Osteoblast (primary cell): ENCODE measurements at regions not wholly inside any gene's neighbourhood (a gene's known extent, or its start where the extent isn't known, plus 50 kb on each side); places are given as distances from the start of the nearest gene placed in this dataset.

Experiments
- DNase-seq: peaks from one replicate; pipeline ENCODE4 v3.0.0; 2011; ENCODE audit warnings: low spot score, mixed read lengths; ENCODE audit not compliant: insufficient read length; ENCODE audit errors: missing footprints
- H2AFZ ChIP-seq: 2 replicates; pipeline ENCODE4 v1.6.0; 2011; ENCODE audit warnings: mild to moderate bottlenecking, low read length
- H3K27ac ChIP-seq: 2 replicates; pipeline ENCODE4 v1.5.1; 2011; ENCODE audit warnings: mild to moderate bottlenecking, low read depth, low read length, moderate library complexity
- H3K27me3 ChIP-seq: 2 replicates; pipeline ENCODE4 v1.6.0; 2012; ENCODE audit warnings: mild to moderate bottlenecking, control low read depth, inconsistent platforms, low read length, moderate library complexity; ENCODE audit not compliant: insufficient read depth
- H3K36me3 ChIP-seq: 2 replicates; pipeline ENCODE4 v1.5.1; 2011; ENCODE audit warnings: mild to moderate bottlenecking, low read length, control low read depth, moderate library complexity; ENCODE audit not compliant: insufficient read depth
- H3K4me1 ChIP-seq: 2 replicates; pipeline ENCODE4 v1.5.1; 2011; ENCODE audit warnings: mild to moderate bottlenecking, low read length, control low read depth, moderate library complexity; ENCODE audit not compliant: insufficient read depth
- H3K4me2 ChIP-seq: 2 replicates; pipeline ENCODE4 v1.6.0; 2011; ENCODE audit warnings: mild to moderate bottlenecking, low read length; ENCODE audit not compliant: insufficient read depth
- H3K4me3 ChIP-seq: fragments of 200-600 bp; sonication (generic); 3 replicates; pipeline ENCODE4 v1.5.1; 2012; ENCODE audit warnings: mild to moderate bottlenecking, low read length, inconsistent platforms; ENCODE audit not compliant: insufficient read depth
- H3K79me2 ChIP-seq: 2 replicates; pipeline ENCODE4 v1.6.0; 2012; ENCODE audit warnings: mild to moderate bottlenecking, low read length, control low read depth, inconsistent platforms; ENCODE audit not compliant: insufficient read depth
- H3K9me3 ChIP-seq: 2 replicates; pipeline ENCODE4 v1.5.1; 2011; ENCODE audit warnings: low read depth, low read length, control low read depth
- H4K20me1 ChIP-seq: 2 replicates; pipeline ENCODE4 v1.6.0; 2012; ENCODE audit warnings: mild to moderate bottlenecking, low read length, control low read depth; ENCODE audit not compliant: insufficient read depth
- TF ChIP-seq, protein P1 (sequence below): IDR thresholded peaks from 2 replicates; pipeline ENCODE4 v1.5.1; 2011; ENCODE audit warnings: mild to moderate bottlenecking, low read depth, low read length, moderate library complexity; ENCODE audit errors: extremely low read depth

DNA sequence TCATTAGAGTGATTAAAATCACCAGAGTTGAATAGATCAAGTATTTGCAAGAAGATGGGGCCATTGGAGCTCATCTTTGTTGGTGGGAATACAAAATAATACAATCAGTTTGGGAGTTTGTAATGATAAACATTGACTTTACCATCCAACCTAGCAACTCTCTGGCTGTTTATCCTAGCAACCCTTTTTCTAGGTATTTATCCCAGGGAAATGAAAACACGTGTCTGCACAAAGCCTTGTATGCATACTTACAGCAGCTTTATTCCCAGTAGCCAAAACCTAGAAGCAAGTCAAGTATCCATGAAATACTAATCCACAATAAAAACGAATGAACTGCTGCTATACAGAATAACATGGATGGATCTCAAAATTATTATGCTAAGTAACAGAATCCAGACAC, 152.7 kb upstream of the DAB2 start:
- Histone ChIP-seq H3K27me3 (peaks cover 18% of the 10 kb centered on the region), H3K79me2 (no peaks in the 10 kb centered on the region), H2AFZ (no peak overlapping the region), H3K9me3 (no peaks in the 10 kb centered on the region), H3K4me3 (no peak overlapping the region), H3K4me1 (peaks cover 10% of the 10 kb centered on the region), H3K27ac (no peak overlapping the region), H3K4me2 (no peak overlapping the region), H4K20me1 (no peaks in the 10 kb centered on the region), H3K36me3 (no peaks in the 10 kb centered on the region)
- no peak for DNase-seq
- TF ChIP-seq, protein P1, sequence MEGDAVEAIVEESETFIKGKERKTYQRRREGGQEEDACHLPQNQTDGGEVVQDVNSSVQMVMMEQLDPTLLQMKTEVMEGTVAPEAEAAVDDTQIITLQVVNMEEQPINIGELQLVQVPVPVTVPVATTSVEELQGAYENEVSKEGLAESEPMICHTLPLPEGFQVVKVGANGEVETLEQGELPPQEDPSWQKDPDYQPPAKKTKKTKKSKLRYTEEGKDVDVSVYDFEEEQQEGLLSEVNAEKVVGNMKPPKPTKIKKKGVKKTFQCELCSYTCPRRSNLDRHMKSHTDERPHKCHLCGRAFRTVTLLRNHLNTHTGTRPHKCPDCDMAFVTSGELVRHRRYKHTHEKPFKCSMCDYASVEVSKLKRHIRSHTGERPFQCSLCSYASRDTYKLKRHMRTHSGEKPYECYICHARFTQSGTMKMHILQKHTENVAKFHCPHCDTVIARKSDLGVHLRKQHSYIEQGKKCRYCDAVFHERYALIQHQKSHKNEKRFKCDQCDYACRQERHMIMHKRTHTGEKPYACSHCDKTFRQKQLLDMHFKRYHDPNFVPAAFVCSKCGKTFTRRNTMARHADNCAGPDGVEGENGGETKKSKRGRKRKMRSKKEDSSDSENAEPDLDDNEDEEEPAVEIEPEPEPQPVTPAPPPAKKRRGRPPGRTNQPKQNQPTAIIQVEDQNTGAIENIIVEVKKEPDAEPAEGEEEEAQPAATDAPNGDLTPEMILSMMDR: no peak

DNA sequence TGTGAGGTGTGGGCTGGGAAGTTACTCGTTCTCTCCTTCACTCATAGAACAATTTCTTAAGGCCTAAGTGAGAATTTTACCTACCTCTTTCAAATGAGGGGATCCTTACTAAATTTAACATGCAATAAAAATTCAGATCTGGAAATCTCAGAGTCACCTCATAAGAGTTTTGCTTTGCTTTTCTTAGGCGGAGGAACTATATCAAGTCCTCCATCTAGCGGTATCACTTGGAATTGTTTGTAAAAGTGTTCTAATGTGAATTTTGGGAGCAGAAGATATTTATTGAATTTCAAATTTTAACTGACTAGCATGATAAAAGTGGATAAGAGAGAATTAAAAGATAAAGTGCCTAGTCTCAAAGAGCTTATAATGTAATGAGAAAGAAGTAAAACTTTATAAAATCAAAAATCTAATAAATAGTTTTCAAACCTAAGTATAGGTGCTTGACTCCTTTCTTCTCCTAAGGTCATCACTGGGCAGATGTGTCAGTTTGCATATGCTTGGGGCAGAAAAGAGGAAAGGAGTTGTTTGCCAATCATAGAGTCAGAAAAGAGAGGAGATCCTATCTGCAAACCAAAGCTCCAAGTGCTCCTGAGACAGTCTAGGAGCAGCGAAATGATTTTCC, 145.7 kb upstream of the DAB2 start:
- no peak overlapping the region for H3K4me3 ChIP-seq
- no peaks in the 10 kb centered on the region for H4K20me1 ChIP-seq
- H3K27me3 ChIP-seq: peaks cover 28% of the 10 kb centered on the region
- no peaks in the 10 kb centered on the region for H3K79me2 ChIP-seq
- DNase-seq: peak; percentile 69
- H2AFZ ChIP-seq: no peak overlapping the region
- no peaks in the 10 kb centered on the region for H3K9me3 ChIP-seq
- TF ChIP-seq, protein P1: peak; percentile 66
- no peak overlapping the region for H3K27ac ChIP-seq
- H3K4me1 ChIP-seq: no peaks in the 10 kb centered on the region
- no peak overlapping the region for H3K4me2 ChIP-seq
- no peaks in the 10 kb centered on the region for H3K36me3 ChIP-seq

DNA sequence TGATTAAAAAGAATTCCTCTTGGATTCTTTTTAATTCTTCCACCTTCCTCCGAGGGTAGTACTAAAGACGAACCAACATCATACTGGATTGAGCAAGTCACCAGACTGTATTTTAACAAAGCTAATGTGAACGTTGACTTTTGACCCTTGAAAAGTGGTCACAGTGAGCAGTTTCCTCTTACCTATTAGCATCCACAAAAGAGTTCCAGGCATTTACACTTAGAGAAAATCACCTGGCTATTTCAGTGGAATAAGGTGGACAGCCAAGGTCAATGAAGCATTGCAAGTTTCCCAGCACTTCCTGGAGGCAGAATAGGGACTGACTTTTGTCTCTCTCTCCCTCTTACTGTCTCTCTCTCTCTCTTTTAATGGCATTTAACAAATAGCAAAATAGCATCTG, 145.1 kb upstream of the DAB2 start:
- Histone ChIP-seq H3K4me3 (no peak overlapping the region), H3K79me2 (no peaks in the 10 kb centered on the region), H3K27me3 (peaks cover 28% of the 10 kb centered on the region), H3K27ac (no peak overlapping the region), H3K4me1 (no peaks in the 10 kb centered on the region), H4K20me1 (no peaks in the 10 kb centered on the region), H3K4me2 (no peak overlapping the region), H3K9me3 (no peaks in the 10 kb centered on the region), H2AFZ (no peak overlapping the region), H3K36me3 (no peaks in the 10 kb centered on the region)
- TF ChIP-seq, protein P1: no peak
- no peak for DNase-seq

DNA sequence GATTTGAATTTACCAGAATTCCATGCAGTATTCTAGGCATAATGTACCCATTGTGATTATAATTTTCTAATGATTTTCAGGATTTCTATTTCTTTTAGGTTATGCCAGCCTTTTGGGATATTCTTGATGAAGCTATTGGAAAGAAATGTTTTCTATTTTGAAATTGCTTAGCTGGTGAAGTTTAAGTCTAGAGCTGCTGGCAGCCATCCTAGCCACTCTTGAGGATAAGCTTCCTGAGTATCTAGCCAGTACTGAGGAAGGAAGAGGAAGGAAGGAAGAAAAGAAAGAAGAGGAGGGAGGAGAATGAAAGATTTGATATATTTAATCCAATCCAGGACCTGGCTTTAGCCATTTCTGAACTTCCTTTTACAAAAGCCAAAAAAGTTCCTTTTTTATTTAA, 142.1 kb upstream of the DAB2 start:
- no peaks in the 10 kb centered on the region for H4K20me1 ChIP-seq
- no peaks in the 10 kb centered on the region for H3K9me3 ChIP-seq
- H3K4me1 ChIP-seq: no peaks in the 10 kb centered on the region
- TF ChIP-seq, protein P1: no peak
- H2AFZ ChIP-seq: no peak overlapping the region
- no peak overlapping the region for H3K27ac ChIP-seq
- H3K79me2 ChIP-seq: no peaks in the 10 kb centered on the region
- H3K36me3 ChIP-seq: no peaks in the 10 kb centered on the region
- no peak for DNase-seq
- peaks cover 8% of the 10 kb centered on the region for H3K27me3 ChIP-seq
- H3K4me3 ChIP-seq: no peak overlapping the region
- H3K4me2 ChIP-seq: no peak overlapping the region
